SK-MEL-5 (cell line): ENCODE measurements at regions not wholly inside any gene's neighbourhood (a gene's known extent, or its start where the extent isn't known, plus 50 kb on each side); places are given as distances from the start of the nearest gene placed in this dataset.

Experiments
- DNase-seq: peaks from one replicate; pipeline ENCODE4 v3.0.0-alpha.2; 2016; ENCODE audit warnings: low read depth, low spot score
- in situ Hi-C: cut with HindIII; loops from 2 replicates; pipeline ENCODE4 v1.10.0; 2016; ENCODE audit warnings: low sequenced_read_pairs, high pct_unique_total_duplicates, low pct_unique_long_range_greater_than_20kb

DNA sequence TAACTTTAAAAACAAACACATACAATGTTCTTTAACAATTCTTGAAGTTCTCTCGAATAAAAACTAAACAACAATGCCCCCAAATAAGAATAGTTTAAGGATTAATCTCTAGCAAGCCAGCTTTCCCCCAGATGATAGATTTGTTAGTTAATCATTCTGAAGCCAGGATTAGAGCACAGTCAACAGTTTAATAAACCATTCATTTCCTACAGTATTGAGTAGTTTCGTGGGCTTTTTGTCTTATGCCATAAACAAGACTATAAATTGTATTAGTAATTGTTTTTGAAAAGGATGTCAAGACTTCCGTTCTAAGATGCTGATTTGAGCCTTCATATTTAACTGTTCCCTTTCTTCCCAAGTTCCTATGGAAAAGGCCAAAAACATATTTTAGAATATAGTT is 136.6 kb downstream of the PIK3R1 start:
- in situ Hi-C loops = no loop called here
- no peak for DNase-seq

DNA sequence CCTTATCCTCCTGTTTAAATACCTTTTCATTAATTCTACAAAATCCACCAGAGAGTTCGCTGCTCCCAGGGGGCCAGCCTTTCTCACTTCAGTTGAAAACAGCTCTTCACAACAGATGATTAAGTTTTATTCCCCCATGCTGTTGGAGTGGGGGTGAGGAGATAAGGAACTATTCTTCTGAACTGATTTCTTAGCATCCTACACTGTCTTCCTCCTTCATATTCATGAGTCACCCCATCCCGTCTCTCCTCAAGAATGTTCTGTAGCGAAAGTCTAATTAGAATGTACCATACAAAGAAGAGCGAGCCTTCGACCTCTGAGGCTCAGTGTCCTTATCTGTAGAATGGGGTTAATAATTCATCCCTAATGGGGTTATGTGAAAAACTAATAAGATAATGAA is 138.0 kb downstream of the PIK3R1 start:
- no peak for DNase-seq
- in situ Hi-C loops = no loop called here

DNA sequence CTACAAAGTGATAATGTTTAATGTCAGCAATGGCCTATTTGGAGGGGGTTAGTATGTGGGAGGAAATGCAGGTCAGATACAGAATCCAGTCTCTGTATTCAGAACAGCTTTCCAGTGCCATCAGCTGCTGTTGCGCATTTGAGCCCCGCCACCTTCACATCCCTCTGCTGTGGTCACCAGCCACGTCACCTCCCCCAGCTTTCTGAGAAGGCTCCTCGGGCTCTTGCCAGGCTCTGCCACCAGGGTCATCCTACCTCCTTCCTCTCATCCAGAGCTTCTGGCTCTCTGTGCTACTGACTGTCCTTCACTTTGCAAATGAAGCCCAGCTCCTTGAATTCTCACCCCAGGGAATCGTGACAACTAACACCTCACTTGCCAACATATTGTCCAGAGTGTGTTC is 138.8 kb downstream of the PIK3R1 start:
- DNase-seq = no peak
- in situ Hi-C loops = no loop called here

GRCh38 chr5:68356216-68356615 is 140.7 kb downstream of the PIK3R1 start:
- no peak for DNase-seq
- in situ Hi-C loops = no loop called here

- no peak for DNase-seq
- in situ Hi-C loops = no loop called here
Measured at GRCh38 chr5:68356623-68357022, 141.1 kb downstream of the PIK3R1 start.

DNA sequence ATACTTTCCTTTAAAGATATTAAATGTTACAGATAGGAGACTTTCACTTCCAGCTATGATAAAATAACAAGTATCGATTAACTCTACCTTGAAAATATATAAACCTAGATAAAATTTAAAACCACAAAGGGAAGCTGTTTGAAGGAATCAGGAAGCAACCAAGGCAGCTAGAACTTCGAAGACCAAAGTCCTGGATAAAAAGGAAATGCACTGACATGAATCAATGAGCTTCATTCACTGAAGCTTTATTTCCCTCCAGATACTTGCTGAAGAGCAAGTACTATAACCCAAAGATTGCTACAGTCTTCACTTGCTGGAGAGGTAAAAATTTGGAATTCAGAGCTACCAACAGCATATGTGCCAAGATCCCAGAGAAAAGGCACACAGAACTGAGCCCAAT is 144.1 kb downstream of the PIK3R1 start:
- in situ Hi-C loops = no loop called here

GRCh38 chr5:68362331-68362730 is 146.8 kb downstream of the PIK3R1 start:
- no peak for DNase-seq
- in situ Hi-C loops = no loop called here

More for the DNA sequence above, 144.1 kb downstream of the PIK3R1 start:
- no peak for DNase-seq

- in situ Hi-C loops = no loop called here
- no peak for DNase-seq
Measured at GRCh38 chr5:68365889-68366288, 150.3 kb downstream of the PIK3R1 start.

GRCh38 chr5:68367287-68367686 is 151.7 kb downstream of the PIK3R1 start:
- in situ Hi-C loops = no loop called here
- DNase-seq = no peak

DNA sequence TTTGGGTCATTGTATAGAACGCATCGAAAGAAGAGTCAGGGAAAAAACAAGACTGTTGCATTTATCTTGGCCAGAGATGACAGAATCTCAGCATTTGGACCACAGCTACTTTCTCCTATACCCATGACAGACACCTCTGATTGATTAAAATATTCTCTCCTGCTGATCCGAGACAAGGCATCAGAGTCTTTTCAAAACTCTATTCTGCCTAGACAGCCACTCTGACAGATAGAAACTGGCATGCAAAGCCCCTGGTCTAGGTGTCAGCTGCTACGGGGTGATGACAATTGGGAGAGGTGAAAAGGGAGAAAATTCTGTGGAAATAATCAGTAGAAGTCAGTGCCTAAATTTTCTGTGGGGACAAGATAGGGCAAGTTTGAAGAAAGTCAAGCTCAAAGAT is 152.2 kb downstream of the PIK3R1 start:
- DNase-seq = no peak
- in situ Hi-C loops = no loop called here

DNA sequence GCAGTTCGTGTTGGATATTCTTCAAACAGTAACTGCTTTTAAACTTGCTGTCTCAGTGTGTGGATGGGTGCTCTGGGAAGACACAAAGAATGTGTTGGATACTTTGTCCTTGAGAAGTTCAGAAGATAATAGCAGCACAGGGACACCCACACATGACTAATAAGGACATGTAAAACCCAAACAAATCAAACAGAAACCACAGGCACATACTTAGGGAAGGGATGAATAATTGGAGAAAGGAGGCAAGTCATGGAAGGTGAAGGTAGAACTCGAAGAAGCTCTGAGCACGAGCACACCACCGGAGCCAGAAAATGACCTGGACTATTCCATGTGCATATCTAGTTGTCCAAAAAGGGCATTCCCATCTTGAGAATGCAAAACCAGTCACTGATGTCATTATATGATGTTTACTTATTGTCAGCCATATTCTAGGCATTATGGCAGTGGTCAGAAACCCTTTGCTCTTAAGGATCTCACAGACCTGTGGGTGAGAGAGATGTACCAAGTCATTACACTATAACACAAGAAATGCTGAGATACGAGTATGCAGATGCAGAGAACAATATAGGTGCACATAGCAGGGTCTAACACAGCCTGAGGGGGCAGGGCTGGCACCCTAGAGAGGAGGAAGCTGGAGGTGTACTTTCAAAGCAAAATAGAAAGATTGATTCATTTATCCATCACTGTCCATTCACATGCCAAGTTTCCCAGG is 152.9 kb downstream of the PIK3R1 start:
- DNase-seq = no peak
- in situ Hi-C loops = no loop called here

- no peak for DNase-seq
- in situ Hi-C loops = no loop called here
Measured at GRCh38 chr5:68369023-68369359, 153.4 kb downstream of the PIK3R1 start.

- DNase-seq = no peak
- in situ Hi-C loops = no loop called here
Measured at GRCh38 chr5:68369457-68370125, 154.0 kb downstream of the PIK3R1 start.

DNA sequence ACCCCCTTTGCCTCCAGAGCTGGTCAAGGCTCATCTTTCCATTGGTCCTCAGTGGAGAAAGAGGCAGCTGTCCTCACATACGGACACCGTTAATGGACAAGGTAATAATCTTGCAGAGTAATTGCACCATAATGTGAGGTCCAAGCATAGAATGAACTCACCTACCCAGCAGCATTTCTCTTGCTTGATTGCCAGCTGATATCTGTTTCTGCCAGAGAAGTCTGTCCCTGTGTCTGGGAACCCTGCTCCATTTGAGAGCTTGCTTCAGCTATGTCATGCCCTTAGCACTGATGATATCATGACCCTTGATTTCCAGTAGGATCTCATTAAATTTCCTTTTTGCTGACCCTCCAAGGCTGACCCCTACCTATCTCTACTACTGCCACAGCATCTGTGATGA is 154.6 kb downstream of the PIK3R1 start:
- no peak for DNase-seq
- in situ Hi-C loops = no loop called here

GRCh38 chr5:68371607-68372006 is 156.1 kb downstream of the PIK3R1 start:
- DNase-seq = no peak
- in situ Hi-C loops = no loop called here

DNA sequence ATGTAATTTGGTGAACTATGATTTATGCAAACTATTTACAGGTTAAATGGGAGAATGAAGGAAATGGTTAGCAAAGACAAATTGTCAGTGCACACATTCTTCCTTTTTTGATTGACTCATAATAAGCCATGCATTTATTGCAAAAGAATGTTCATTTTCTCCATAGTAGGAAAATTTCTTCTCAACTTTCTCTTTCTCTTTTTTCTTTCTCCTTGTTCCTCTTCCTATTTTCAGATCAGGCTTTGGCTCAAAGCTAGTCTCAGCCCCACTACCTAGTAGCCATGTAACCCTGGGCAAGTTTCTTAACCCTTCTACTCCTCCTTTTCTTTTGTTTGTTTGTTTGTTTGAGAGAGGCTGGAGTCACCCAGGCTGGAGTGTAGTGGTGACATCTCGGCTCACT is 156.6 kb downstream of the PIK3R1 start:
- no peak for DNase-seq
- in situ Hi-C loops = no loop called here

DNA sequence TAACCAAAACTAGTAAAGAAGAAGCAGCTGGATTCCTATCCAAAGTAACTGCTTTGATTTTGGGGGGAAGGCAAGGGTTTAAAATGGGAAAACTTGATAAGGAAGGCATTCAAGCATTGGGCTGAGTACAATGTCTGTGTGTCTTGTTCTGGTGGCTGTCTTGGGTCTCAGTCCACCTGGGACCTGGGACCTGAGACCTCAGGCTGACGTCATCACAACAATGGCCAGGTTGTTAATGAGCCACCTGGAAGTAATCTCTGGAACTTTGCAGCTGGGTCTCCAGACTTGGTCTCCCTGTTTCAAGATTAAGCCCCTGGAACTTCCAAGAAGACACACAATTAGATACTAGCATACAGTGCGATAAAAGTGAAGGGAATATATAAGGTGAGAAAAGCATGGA is 157.5 kb downstream of the PIK3R1 start:
- in situ Hi-C loops = no loop called here
- DNase-seq = no peak

DNA sequence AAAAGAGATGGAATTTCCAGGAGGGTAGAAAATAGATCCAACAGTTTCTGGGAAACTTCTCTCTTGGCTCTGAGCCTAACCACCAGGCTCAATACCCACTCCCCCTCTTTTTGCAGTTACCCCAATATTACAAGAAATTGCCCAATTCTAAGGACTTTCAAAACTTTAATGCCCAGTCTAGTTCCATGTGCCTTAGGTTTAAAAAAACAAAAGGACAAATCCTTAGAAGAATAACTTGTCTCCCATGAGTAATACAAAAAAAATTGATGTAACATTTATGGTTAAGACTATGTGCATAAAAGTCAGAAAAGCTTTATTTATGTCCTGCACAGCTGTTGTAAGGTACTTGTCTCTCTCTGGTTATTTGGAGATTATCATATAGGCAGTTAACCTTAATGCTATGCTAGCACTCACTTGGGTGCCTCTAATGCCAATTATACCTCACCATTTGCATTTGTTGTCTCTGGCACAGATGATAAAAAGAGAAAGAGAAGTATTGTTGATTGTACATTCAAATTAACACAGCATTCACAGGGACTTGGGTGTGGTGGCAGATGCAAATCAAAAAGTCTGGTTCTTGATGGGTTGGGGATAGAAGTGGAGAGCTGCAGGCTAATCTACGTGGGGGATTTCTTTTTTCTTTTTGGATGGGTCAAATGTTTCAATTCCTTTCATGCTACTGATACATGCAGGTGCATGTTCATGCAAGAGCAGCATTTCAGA is 159.4 kb downstream of the PIK3R1 start:
- DNase-seq = no peak
- in situ Hi-C loops = no loop called here

DNA sequence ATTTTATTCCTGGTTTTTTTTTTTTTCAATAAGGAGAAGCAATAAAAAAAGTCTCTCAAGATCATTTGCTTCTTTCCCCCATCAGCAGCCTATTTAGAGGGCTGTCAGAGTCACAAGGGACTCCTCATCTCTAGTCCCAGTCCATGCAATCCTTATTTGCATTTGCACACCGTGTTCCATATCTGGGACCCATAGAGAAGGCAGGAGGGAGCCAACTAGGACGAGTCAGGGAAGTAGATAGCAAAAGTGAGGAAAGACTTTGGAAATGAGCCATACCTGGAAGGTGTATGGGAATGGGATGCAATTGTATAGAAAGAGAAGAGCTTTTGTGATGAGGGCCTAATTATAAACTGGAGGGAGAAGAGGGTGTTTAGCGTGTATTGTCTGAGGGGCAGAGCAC is 160.0 kb downstream of the PIK3R1 start:
- no peak for DNase-seq
- in situ Hi-C loops = no loop called here
